SW 1271 (cell line): ENCODE measurements at regions not wholly inside any gene's neighbourhood (a gene's known extent, or its start where the extent isn't known, plus 50 kb on each side); places are given as distances from the start of the nearest gene placed in this dataset.

Experiments used
- DNase-seq, 2 experiments: peaks; one replicate each; lab custom pipeline; 2025; lab: John Stamatoyannopoulos, UW

DNA sequence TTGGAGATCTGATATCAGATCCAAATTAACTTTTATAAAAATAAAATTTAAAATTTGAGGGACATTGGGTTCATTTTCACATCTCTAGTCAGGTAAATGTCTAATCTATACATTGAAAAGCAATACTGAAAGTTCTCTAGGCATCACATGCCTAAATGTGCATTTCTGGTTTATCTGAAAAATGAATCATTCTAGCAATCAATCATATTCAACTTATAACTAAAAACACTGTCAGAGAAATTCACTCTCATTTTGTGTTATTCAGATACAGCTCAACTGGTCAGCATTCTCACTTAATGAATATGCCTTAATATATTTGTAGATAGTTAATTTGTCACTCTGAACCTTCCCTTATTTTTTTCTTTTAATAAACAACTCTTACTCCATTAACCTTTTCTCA, 243.2 kb downstream of the CASP12 start:
- no peak for DNase-seq

DNA sequence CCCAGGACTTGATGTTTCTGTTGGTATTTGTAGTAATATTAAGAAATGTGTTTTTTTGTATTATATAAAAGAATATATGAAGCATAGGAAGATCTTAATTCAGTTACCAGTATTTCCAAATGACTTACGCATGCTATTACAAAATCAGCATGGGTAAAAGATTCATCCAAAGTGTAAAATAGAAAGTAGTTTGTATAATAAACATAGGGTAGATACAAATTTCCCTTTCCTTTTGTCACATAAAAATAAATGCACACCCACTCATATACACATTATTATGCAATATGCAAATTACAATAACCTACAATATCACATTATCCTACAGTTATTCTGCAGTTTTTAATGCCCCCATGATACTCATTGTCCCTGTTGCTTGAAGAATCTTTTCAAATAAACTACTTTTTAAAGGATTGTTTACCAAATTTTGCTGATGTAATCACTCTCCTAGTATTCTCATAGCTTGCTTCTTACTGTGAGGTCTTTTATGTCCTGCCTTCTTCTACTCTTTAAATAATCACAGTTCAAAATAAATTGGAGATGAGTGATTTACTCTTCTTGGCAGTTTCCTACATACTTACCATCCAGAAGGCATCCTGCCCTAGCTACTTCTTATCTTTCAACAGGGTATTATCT, 244.0 kb downstream of the CASP12 start:
- DNase-seq = no peak

DNA sequence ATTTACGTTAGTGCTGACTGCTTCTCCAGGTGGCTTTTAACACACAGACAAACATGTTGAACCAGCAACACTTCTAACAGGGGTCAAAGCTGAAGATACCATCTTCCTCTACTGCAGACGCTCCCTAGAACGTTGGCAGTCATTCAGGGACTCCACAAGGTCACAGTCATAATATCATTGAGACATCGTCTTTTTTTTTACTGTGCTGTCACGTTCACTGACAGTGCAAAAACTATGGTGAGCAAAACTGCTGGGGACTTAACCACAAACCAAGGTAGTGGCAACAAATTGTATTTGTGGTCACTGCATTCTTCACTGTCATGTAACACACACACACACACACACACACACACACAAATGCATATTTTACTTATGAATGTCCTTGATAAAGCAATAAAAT, 244.9 kb downstream of the CASP12 start:
- DNase-seq = no peak

DNA sequence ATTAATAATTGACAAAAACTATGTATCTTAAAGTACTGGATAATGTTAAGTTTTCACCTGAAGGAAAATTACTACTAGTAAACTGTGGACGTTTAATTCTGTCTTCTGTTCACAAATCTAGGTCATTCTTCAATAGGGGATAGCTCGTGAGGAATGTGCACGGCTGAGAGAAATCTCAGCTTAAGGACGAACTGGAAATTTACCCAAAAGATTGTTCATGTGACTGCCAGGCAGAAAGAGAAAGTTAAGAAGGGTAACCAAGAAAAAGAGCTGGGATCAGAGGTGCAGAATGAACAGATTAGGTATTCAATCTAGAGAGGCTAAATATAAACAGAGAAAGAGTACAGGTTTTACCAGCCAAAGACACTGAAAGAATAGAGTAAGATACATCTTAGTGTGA, 245.3 kb downstream of the CASP12 start:
- DNase-seq = no peak

DNA sequence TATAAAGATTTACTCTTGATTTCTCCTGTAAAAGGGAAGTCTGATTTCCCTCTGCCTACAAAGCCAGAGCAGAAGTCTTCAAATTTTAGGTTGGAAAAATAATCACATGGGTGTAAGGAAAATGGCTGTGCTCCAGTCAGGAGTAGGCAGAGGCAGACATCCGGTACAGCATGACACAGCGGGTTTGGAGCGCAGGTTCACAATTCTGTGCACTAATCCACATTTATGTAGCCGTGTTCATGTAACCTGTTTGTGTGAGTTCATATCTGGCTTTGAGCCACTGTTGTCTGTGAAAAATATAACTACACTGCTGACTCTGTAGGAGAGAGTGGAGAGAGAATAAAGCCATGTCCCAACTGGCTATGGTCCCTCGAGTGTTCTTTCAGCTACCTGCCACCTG, 248.0 kb downstream of the CASP12 start:
- DNase-seq = no peak

DNA sequence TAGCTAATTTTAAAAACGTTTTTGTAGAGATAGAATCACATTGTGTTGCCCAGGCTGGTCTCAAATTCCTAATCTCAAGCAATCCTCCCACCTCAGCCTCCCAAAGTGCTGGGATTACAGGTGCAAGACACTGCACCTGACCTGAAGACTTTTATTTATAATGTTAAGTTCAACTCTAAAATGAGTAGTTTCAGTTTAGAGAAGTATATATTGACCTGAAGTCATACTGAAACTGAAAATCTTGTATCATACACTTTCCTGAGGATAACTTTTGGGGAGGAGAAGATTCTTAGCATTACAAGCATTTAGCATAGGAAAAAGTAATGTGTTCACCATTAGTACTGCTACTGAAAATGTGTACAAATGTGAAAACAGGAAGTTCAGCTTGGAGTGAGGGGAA, 249.3 kb downstream of the CASP12 start:
- no peak for DNase-seq

DNA sequence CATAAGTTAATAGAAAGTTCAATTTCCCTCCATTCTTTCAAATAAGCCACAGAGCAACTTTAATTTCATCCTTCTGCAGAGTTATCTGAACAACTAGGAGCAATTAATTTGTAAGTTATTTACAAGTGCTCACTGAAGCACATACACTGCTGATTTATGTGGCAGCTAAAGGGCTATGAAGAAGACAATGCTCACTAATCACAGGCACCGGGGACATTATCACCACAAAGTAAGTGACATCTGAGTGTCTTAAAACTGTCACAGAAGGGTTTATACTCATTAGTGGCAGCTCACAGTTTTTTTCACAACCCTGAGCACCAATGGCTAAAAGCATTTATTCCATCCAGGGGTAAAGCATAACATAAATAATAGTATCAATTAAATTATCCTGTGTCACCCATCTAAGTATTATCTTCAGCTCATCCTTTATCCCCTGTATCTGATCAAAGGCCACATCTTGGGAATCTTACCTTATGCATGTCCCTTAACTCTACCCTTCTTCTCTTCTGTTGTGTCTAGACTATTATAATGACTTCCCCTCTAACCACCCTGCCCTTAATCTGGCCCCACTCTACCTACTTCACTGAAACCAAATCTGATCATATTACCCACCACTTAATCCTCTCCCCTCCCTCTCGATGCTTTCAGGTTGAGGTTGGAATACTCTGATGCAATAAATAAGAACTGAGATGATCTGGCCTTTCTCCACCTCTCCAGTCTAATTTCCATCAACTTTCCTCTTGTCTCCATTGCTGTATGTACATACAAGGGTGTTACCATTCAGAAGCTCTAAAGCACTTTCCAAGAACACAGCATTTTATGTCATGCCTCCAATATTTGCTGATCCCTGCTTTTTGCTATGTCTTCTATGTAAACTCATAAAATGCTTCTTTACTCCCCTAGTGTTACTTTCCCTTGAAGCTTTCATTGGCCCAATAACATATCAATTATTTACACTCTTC, 252.7 kb downstream of the CASP12 start:
- DNase-seq = no peak

DNA sequence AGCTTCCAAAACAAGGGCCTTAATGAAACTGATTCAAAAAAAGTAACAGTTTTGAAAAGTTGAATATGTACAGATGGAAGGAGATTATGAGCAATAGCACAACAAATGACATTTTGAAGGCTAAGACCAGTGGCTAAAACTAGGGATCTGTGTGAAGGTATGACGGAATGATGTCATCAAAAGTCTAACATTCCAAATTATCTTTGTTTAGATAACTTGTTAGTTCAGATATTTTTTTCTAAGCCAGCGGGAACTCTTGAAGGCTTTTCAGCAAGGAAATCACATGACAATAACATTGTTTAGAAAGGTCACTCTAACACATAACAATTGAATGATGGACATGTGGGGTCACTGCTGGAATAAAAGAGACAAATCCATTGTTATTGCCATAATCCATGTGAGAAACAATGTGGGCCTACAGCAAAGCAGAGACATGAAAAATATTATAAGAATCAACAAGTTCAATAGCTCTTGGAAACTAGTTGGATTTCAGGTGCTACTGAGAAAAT, 260.5 kb downstream of the CASP12 start:
- DNase-seq = no peak

DNA sequence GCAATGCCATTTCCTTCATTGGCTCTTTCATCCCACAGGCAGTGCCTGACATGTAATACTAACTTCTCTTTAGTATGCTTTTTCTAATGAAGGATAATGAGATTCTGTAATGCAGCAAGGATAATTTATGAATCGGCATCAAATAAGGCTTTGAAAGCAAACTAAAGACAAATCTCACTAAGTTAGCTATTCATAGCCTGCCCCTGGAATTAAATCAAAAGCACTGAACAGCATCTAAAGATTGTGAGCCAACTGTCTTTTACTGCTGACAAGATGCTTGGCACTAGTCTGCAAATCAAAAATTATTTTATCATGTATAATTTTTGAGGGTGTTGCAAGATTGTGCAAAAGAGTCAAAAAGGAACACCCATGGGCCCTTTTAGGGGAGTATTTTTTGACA, 265.0 kb downstream of the CASP12 start:
- DNase-seq = no peak

DNA sequence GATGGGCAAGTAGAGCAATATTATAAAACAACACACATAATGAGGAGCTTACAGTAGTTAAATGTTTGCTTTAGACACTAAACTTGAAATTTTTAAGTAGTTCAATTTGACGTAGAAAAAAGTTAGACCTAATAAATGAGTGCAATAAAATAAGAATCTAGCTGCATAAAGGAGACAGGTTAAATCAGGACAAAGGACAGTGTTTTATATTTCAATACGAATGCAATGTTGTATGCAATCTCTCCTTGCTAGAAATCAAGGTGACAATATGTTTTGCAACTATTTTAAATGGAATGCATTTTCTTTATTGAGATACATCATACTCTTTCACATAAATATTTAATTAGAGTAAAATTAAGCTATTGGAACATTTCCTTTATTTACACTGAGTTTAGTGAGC, 267.9 kb downstream of the CASP12 start:
- no peak for DNase-seq

DNA sequence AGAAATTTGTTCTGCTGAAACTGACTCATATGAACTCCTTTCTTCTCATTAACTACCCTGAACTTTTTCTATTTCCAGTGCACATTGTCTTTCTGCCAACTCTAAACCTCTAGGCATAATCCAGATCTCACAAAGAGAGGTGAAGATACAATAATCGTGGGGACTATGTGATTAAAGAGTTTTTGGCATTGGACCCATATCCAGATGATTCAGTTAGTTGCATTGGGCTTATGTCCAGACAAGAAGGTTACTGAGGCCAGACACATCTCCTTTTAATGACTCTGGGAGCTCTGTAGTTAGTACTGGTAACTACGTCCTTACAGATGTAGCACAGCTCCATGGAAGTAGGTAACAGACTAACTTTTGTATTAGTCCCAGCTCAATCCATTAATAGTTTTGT, 273.0 kb downstream of the CASP12 start:
- DNase-seq = no peak

DNA sequence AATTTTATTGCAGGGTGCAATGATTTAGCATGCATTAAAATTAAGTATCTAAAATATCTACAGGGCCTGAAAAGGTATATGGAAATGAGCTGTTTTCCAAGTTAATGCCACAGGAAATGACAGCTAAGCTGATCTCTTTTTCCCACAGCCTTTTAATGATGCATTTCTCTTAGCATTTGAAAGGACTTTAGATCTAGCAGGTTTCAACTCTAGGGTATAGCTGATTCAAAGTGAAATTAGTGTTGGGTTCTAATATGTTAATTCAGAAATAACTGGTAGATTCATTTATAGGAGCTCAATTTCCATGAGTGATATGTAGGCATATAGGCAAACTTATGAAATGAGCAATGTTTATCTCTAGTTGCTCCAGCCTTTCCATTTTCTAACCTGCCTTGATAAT, 274.2 kb downstream of the CASP12 start:
- DNase-seq = peak in 1 of 2 experiments; percentile 19

DNA sequence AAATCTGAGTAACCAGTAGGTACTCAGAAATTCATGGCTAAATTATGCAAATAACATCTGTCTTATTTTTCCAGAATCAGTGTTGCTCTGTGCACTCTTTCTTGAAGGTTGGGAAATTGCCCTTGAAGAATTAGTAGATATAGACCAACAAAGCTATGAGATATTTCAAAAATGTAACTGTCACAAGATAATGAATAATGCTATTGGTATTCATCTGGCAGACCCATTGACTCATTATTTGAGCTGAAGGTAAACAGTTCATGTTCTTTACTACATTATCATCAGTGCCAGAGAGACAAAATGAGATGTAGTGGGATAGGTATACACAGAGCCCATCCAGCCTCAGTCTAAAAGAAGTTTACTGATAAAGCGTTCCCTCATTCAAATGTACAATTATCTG, 274.7 kb downstream of the CASP12 start:
- peak; percentile 63 to 85 for DNase-seq

DNA sequence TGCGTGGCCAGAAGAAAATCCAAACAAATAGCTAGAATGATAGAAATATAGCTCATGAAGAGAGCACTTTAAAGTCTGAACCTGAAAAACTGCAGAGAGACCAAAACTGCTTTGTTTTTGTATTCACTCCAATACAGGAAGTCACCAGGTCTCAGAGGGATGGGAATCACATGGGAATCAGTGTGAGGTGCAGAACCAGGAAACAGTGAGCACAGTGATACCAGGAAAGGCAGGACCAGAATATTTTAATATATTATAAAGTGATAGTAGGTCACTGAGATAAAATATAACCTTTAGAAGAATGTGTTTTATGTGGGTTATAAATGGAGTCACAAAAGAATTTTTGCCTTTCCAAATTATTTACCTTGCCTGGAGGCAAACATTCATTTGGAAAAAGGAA, 277.3 kb downstream of the CASP12 start:
- no peak for DNase-seq

DNA sequence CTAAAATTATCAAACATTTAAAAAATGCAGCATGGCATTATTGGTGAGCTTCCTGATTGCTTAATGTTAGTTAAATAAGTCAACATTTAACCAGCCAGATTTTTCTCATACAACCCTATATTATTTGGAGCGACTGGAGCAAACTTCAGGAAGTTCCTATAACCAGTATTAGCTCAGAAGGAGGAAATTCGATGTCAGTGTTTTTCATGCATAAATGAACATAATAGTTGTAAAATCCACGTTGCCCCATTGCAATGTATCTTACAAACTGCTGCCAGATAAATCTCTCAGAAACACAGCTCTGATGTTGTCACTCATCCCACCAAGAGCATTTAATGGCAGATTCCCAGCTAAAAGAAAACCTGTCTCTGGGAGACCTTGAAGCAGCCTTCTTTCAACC, 278.5 kb downstream of the CASP12 start:
- DNase-seq = no peak

DNA sequence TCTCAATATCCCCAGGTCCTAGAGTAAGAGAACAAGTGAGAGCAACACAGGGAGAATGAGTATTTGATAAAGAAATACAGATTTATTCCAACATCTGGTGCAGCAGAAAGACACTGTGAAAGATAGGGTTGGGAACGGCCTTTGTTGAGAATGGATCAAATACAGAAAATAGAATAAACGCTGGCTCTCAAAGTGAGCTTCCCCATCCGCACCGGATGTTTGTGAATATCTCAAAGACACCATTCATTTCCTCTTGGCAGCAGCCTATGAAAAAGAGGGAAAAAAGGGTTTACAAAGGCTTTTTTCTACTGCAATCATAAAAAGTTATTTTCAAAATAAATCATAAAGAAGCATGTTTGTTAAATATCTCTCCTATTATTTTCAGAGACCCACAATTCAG, 279.3 kb downstream of the CASP12 start:
- DNase-seq = no peak

DNA sequence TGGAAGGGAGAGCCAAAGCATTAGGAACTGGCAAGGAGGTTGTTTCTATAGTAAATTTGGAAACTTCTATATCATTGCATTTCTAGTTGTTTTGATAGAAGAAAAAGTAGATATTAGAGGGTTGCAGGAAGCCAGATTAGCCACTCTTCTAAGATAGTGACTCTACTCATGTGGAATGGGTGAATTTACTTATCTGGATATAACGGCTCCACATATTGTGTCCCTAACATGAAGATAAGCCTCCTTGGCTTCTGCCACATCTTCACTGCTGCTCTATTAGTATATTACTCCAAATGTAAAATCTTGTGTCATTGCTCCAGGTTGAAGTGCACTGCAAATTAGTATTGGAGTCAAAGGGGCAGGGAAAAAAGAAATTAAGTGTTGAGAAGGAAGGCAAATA, 283.3 kb downstream of the CASP12 start:
- DNase-seq = no peak

DNA sequence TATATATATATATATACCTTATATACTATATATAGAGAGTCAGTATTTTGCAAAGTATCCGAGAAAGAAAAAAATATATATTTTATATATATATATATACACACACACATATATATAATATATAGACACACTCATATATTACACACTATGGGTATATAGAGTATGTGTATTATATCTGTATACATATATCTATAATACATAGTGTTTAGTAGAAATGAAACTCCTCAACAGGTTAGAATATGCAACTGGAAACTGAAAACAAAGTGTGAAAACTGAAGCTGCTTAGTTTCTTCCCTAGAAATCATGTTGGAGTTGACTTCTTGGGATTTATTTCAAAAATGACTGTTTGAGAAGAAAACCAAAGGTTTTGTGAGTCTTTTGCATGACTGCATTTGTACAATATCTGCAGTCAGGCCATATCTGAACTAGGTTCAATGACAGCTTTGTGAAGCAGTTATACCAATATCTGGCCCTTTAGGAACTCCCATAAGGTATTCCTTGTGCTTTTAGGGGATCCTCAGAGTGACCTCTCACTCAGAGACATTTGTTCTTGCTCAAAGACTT, 284.1 kb downstream of the CASP12 start:
- no peak for DNase-seq

DNA sequence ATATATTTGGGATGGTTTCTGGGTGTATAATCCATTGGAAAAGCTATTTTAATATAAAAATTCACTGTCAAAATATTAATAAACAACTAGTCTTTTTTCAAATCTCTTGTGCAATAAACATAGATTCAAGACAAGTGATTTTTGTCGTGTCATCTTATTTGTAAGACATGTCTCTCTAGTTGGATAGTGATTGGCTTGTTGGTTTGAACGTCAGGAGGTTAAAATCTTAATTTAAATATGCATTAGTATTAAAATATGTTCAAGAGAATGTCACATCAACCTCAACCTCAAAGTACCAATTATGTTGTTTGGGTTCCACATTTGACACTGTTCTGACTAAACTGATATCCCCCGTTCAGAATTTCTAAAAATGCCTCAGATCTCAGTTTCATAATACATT, 287.6 kb downstream of the CASP12 start:
- DNase-seq = no peak

DNA sequence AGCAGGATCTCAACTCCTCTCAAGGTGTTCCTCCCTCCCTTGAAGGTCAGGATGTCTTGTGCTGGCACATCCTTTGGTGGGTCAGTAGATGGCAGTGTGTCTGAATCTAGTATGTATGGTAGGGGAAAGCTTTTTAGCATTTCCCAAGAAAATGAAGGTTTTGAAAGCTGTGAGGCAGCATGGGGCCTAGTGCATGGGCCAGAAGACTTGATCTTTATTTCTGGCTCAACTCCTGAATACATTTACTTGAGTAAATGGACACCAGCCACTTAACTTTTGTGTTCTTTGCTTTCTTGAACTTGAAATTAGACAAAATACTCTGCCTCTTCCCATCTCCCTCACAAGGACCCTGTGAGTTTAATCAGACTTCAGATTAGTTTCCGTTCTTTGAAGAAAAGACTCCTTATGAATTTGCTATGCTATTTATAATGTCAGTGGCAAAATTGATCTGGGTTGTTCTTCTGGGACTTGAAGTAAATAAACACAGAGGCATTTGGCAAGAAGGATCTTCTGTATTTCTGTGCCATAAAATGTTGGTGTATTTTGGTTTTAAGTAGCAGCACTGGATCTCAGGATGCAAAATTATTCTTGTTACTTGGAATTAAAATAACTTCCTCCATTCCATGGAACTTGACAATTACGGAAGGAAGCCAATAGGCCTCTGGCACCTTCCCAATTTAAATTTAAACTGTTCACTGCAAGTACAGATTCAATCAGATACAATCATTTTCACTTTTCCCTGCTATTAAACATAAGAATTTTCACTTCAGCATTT, 288.8 kb downstream of the CASP12 start:
- DNase-seq = peak in 1 of 2 experiments; percentile 82

DNA sequence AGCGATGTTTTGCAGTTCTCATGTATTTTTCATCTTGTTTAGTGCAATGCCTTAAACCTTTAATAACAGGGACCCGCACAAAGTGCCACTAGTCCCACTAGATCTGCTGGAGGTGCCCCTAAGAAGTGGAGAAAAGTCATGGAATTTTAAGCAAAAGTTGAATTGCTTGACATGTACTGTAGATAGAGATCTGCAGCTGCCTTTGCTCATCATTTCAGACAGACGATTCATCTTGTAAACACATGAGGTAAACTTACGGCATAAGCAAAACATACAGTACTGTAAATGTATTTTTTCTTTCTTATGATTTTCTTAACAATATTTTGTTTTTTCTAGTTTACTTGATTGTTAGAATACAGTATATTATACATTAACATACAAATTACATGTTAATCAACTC, 295.6 kb downstream of the CASP12 start:
- DNase-seq = no peak
